ENCODE measurements at regions not wholly inside any gene's neighbourhood (a gene's known extent, or its start where the extent isn't known, plus 50 kb on each side); places are given as distances from the start of the nearest gene placed in this dataset.

- Mint-ChIP-seq H3K27ac (no peak overlapping the region), H3K4me1 (no peaks in the 10 kb centered on the region), H3K4me3 (no peak overlapping the region), H3K27me3 (peaks cover 3% of the 10 kb centered on the region), H3K9me3 (no peaks in the 10 kb centered on the region), H3K36me3 (no peaks in the 10 kb centered on the region)
- DNase-seq: no peak
- CTCF ChIA-PET: no interaction called here
Measured at GRCh38 chr16:80319181-80319580, 221.6 kb upstream of the DYNLRB2 start.

GRCh38 chr16:80318107-80318506 lies 222.7 kb upstream of the DYNLRB2 start:
- peaks cover 3% of the 10 kb centered on the region for H3K27me3 Mint-ChIP-seq
- CTCF ChIA-PET: no interaction called here
- no peak overlapping the region for H3K27ac Mint-ChIP-seq
- DNase-seq: no peak
- H3K4me1 Mint-ChIP-seq: no peaks in the 10 kb centered on the region
- H3K36me3 Mint-ChIP-seq: no peaks in the 10 kb centered on the region
- no peaks in the 10 kb centered on the region for H3K9me3 Mint-ChIP-seq
- no peak overlapping the region for H3K4me3 Mint-ChIP-seq

- Mint-ChIP-seq H3K36me3 (no peaks in the 10 kb centered on the region), H3K27me3 (peaks cover 3% of the 10 kb centered on the region), H3K27ac (no peak overlapping the region), H3K9me3 (no peaks in the 10 kb centered on the region), H3K4me1 (no peaks in the 10 kb centered on the region), H3K4me3 (no peak overlapping the region)
- no peak for DNase-seq
- CTCF ChIA-PET: interaction anchor here (1.0 kb wide), 1 partner anchor 10 kb away, joined by 3 read pairs; no protein-coding TSS in a partner anchor
Measured at GRCh38 chr16:80317599-80318037, 223.2 kb upstream of the DYNLRB2 start.

- CTCF ChIA-PET: interaction anchor here (1.0 kb wide), 1 partner anchor 9 kb away, joined by 3 read pairs; no protein-coding TSS in a partner anchor
- no peak overlapping the region for H3K27ac Mint-ChIP-seq
- DNase-seq: no peak
- H3K4me1 Mint-ChIP-seq: no peaks in the 10 kb centered on the region
- peaks cover 3% of the 10 kb centered on the region for H3K27me3 Mint-ChIP-seq
- no peaks in the 10 kb centered on the region for H3K9me3 Mint-ChIP-seq
- H3K36me3 Mint-ChIP-seq: no peaks in the 10 kb centered on the region
- no peak overlapping the region for H3K4me3 Mint-ChIP-seq
Measured at GRCh38 chr16:80317116-80317515, 223.7 kb upstream of the DYNLRB2 start.

- Mint-ChIP-seq H3K27ac (no peak overlapping the region), H3K4me3 (no peak overlapping the region), H3K4me1 (no peaks in the 10 kb centered on the region), H3K9me3 (no peaks in the 10 kb centered on the region), H3K36me3 (no peaks in the 10 kb centered on the region), H3K27me3 (peaks cover 3% of the 10 kb centered on the region)
- no peak for DNase-seq
- CTCF ChIA-PET: no interaction called here
Measured at GRCh38 chr16:80314042-80314441, 226.8 kb upstream of the DYNLRB2 start.

- no peak for DNase-seq
- CTCF ChIA-PET: no interaction called here
- no peak overlapping the region for H3K27ac Mint-ChIP-seq
Measured at GRCh38 chr16:80309178-80309577, 231.6 kb upstream of the DYNLRB2 start.

GRCh38 chr16:80305410-80305809 lies 235.4 kb upstream of the DYNLRB2 start:
- Mint-ChIP-seq H3K27ac (no peak overlapping the region), H3K4me1 (no peaks in the 10 kb centered on the region), H3K4me3 (no peak overlapping the region), H3K36me3 (no peaks in the 10 kb centered on the region), H3K27me3 (no peaks in the 10 kb centered on the region), H3K9me3 (no peaks in the 10 kb centered on the region)
- no peak for DNase-seq
- CTCF ChIA-PET: no interaction called here

More at GRCh38 chr16:80309178-80309577, 231.6 kb upstream of the DYNLRB2 start:
- no peak overlapping the region for H3K4me3 Mint-ChIP-seq
- no peaks in the 10 kb centered on the region for H3K4me1 Mint-ChIP-seq
- H3K36me3 Mint-ChIP-seq: no peaks in the 10 kb centered on the region
- H3K27me3 Mint-ChIP-seq: no peaks in the 10 kb centered on the region
- H3K9me3 Mint-ChIP-seq: no peaks in the 10 kb centered on the region

- no peaks in the 10 kb centered on the region for H3K36me3 Mint-ChIP-seq
- H3K4me3 Mint-ChIP-seq: no peak overlapping the region
- H3K27me3 Mint-ChIP-seq: no peaks in the 10 kb centered on the region
- no peaks in the 10 kb centered on the region for H3K4me1 Mint-ChIP-seq
- no peaks in the 10 kb centered on the region for H3K9me3 Mint-ChIP-seq
- H3K27ac Mint-ChIP-seq: no peak overlapping the region
- no peak for DNase-seq
- CTCF ChIA-PET: no interaction called here
Measured at GRCh38 chr16:80303691-80304090, 237.1 kb upstream of the DYNLRB2 start.

GRCh38 chr16:80300876-80301275 lies 239.9 kb upstream of the DYNLRB2 start:
- no peak overlapping the region for H3K27ac Mint-ChIP-seq
- H3K4me3 Mint-ChIP-seq: no peak overlapping the region
- no peaks in the 10 kb centered on the region for H3K36me3 Mint-ChIP-seq
- CTCF ChIA-PET: no interaction called here
- DNase-seq: no peak
- no peaks in the 10 kb centered on the region for H3K9me3 Mint-ChIP-seq
- H3K4me1 Mint-ChIP-seq: no peaks in the 10 kb centered on the region
- H3K27me3 Mint-ChIP-seq: no peaks in the 10 kb centered on the region

- no peaks in the 10 kb centered on the region for H3K27me3 Mint-ChIP-seq
- no peak for DNase-seq
- H3K27ac Mint-ChIP-seq: no peak overlapping the region
- no peaks in the 10 kb centered on the region for H3K9me3 Mint-ChIP-seq
- H3K4me3 Mint-ChIP-seq: no peak overlapping the region
- no peaks in the 10 kb centered on the region for H3K4me1 Mint-ChIP-seq
- CTCF ChIA-PET: no interaction called here
- no peaks in the 10 kb centered on the region for H3K36me3 Mint-ChIP-seq
Measured at GRCh38 chr16:80300456-80300855, 240.3 kb upstream of the DYNLRB2 start.

- Mint-ChIP-seq H3K27me3 (no peaks in the 10 kb centered on the region), H3K4me1 (no peaks in the 10 kb centered on the region), H3K27ac (no peak overlapping the region), H3K4me3 (no peak overlapping the region), H3K9me3 (no peaks in the 10 kb centered on the region), H3K36me3 (no peaks in the 10 kb centered on the region)
- CTCF ChIA-PET: no interaction called here
- no peak for DNase-seq
Measured at GRCh38 chr16:80299416-80299815, 241.4 kb upstream of the DYNLRB2 start.

GRCh38 chr16:80298676-80299075 lies 242.1 kb upstream of the DYNLRB2 start:
- H3K36me3 Mint-ChIP-seq: no peaks in the 10 kb centered on the region
- H3K27ac Mint-ChIP-seq: no peak overlapping the region
- H3K4me3 Mint-ChIP-seq: no peak overlapping the region
- no peaks in the 10 kb centered on the region for H3K9me3 Mint-ChIP-seq
- H3K4me1 Mint-ChIP-seq: no peaks in the 10 kb centered on the region
- DNase-seq: no peak
- CTCF ChIA-PET: no interaction called here
- H3K27me3 Mint-ChIP-seq: no peaks in the 10 kb centered on the region

GRCh38 chr16:80296034-80296433 lies 244.8 kb upstream of the DYNLRB2 start:
- Mint-ChIP-seq H3K36me3 (no peaks in the 10 kb centered on the region), H3K27ac (no peak overlapping the region), H3K27me3 (no peaks in the 10 kb centered on the region), H3K4me3 (no peak overlapping the region), H3K9me3 (no peaks in the 10 kb centered on the region), H3K4me1 (no peaks in the 10 kb centered on the region)
- CTCF ChIA-PET: no interaction called here
- DNase-seq: no peak

- Mint-ChIP-seq H3K27ac (no peak overlapping the region), H3K4me1 (no peaks in the 10 kb centered on the region), H3K9me3 (no peaks in the 10 kb centered on the region), H3K36me3 (no peaks in the 10 kb centered on the region), H3K27me3 (no peaks in the 10 kb centered on the region), H3K4me3 (no peak overlapping the region)
- CTCF ChIA-PET: no interaction called here
- no peak for DNase-seq
Measured at GRCh38 chr16:80294172-80294571, 246.6 kb upstream of the DYNLRB2 start.

- peak overlapping the region; percentile 39 for H3K27ac Mint-ChIP-seq
- no peaks in the 10 kb centered on the region for H3K27me3 Mint-ChIP-seq
- no peaks in the 10 kb centered on the region for H3K9me3 Mint-ChIP-seq
- H3K4me1 Mint-ChIP-seq: no peaks in the 10 kb centered on the region
- no peaks in the 10 kb centered on the region for H3K36me3 Mint-ChIP-seq
- H3K4me3 Mint-ChIP-seq: no peak overlapping the region
- CTCF ChIA-PET: no interaction called here
- no peak for DNase-seq
Measured at GRCh38 chr16:80288616-80289015, 252.2 kb upstream of the DYNLRB2 start.

- Mint-ChIP-seq H3K4me1 (no peaks in the 10 kb centered on the region), H3K9me3 (no peaks in the 10 kb centered on the region), H3K27ac (no peak overlapping the region), H3K36me3 (no peaks in the 10 kb centered on the region), H3K4me3 (no peak overlapping the region), H3K27me3 (no peaks in the 10 kb centered on the region)
- no peak for DNase-seq
- CTCF ChIA-PET: no interaction called here
Measured at GRCh38 chr16:80287674-80288073, 253.1 kb upstream of the DYNLRB2 start.

Measured in activated naive CD4-positive, alpha-beta T cell treated with anti-CD3 and anti-CD28 coated beads, Interleukin-2, amount 10 ng/mL, durations not matched to agents 7 days and 5 days (primary cell).